ENCODE measurements at regions not wholly inside any gene's neighbourhood (a gene's known extent, or its start where the extent isn't known, plus 50 kb on each side); places are given as distances from the start of the nearest gene placed in this dataset.

- TF ChIP-seq CTCF (IDR thresholded peaks at IDR 0.05) (no peak), POLR2A (IDR thresholded peaks at IDR 0.05) (no peak)
Observed at GRCh38 chr9:31535651-31536050, 848.8 kb upstream of the ACO1 start.
